ENCODE measurements at regions not wholly inside any gene's neighbourhood (a gene's known extent, or its start where the extent isn't known, plus 50 kb on each side); places are given as distances from the start of the nearest gene placed in this dataset.

GRCh38 chr2:67487993-67488392 is 90.9 kb downstream of the ETAA1 start:
- no peak overlapping the region for H3K27ac ChIP-seq
- TF ChIP-seq CTCF (IDR thresholded peaks at IDR 0.05) (no peak), POLR2A (IDR thresholded peaks at IDR 0.05) (no peak)
- no peaks in the 10 kb centered on the region for H3K9me3 ChIP-seq
- ATAC-seq (no peak), DNase-seq (no peak)
- intact Hi-C loops (cut with DNase I), result no loop called here
- H3K27me3 ChIP-seq, result no peaks in the 10 kb centered on the region
- H3K4me3 ChIP-seq, result no peak overlapping the region
- H3K36me3 ChIP-seq (replicated peaks in 1 of 2; ENCODE audit: insufficient read depth in 1 of 2, low read depth in 2 of 2), result no peaks in the 10 kb centered on the region
- 82 to 94% methylated on average over 4 of the region's 4 CpGs for WGBS, 2 donors
- H3K4me1 ChIP-seq, result peaks cover 9% of the 10 kb centered on the region

GRCh38 chr2:67489396-67489795 is 92.3 kb downstream of the ETAA1 start:
- intact Hi-C loops (cut with DNase I), result no loop called here
- 78 to 80% methylated on average over 8 of the region's 8 CpGs for WGBS, 2 donors

GRCh38 chr2:67498931-67499330 is 101.8 kb downstream of the ETAA1 start:
- DNase-seq (no peak), ATAC-seq (no peak)
- 26 to 33% methylated on average over 1 of the region's 1 CpG for WGBS, 2 donors
- no peaks in the 10 kb centered on the region for H3K36me3 ChIP-seq (replicated peaks in 1 of 2; ENCODE audit: insufficient read depth in 1 of 2, low read depth in 2 of 2)
- peaks cover 8% of the 10 kb centered on the region for H3K4me1 ChIP-seq
- H3K9me3 ChIP-seq, result no peaks in the 10 kb centered on the region
- no peak overlapping the region for H3K27ac ChIP-seq
- no peaks in the 10 kb centered on the region for H3K27me3 ChIP-seq
- H3K4me3 ChIP-seq, result no peak overlapping the region
- intact Hi-C loops (cut with DNase I), result no loop called here
- TF ChIP-seq CTCF (IDR thresholded peaks at IDR 0.05) (no peak), POLR2A (IDR thresholded peaks at IDR 0.05) (no peak)

More at GRCh38 chr2:67489396-67489795, 92.3 kb downstream of the ETAA1 start:
- no peak overlapping the region for H3K27ac ChIP-seq
- no peaks in the 10 kb centered on the region for H3K27me3 ChIP-seq
- peaks cover 9% of the 10 kb centered on the region for H3K4me1 ChIP-seq
- TF ChIP-seq POLR2A (IDR thresholded peaks at IDR 0.05), result no peak
- TF ChIP-seq CTCF (IDR thresholded peaks at IDR 0.05), result no peak
- no peak overlapping the region for H3K4me3 ChIP-seq
- no peaks in the 10 kb centered on the region for H3K9me3 ChIP-seq
- no peaks in the 10 kb centered on the region for H3K36me3 ChIP-seq (replicated peaks in 1 of 2; ENCODE audit: insufficient read depth in 1 of 2, low read depth in 2 of 2)
- DNase-seq, result no peak
- no peak for ATAC-seq

- ATAC-seq (no peak), DNase-seq (no peak)
- Histone ChIP-seq H3K4me3 (no peak overlapping the region), H3K36me3 (replicated peaks in 1 of 2; ENCODE audit: insufficient read depth in 1 of 2, low read depth in 2 of 2) (no peaks in the 10 kb centered on the region), H3K9me3 (no peaks in the 10 kb centered on the region), H3K27ac (no peak overlapping the region), H3K4me1 (peaks cover 8% of the 10 kb centered on the region), H3K27me3 (no peaks in the 10 kb centered on the region)
- WGBS, 2 donors, result 31 to 35% methylated on average over 4 of the region's 4 CpGs
- no peak for TF ChIP-seq POLR2A (IDR thresholded peaks at IDR 0.05)
- TF ChIP-seq CTCF (IDR thresholded peaks at IDR 0.05), result no peak
- intact Hi-C loops (cut with DNase I), result no loop called here
Measured at GRCh38 chr2:67499989-67500388, 102.9 kb downstream of the ETAA1 start.

- Histone ChIP-seq H3K4me1 (peaks cover 8% of the 10 kb centered on the region), H3K9me3 (no peaks in the 10 kb centered on the region), H3K4me3 (no peak overlapping the region), H3K27me3 (no peaks in the 10 kb centered on the region), H3K27ac (no peak overlapping the region), H3K36me3 (replicated peaks in 1 of 2; ENCODE audit: insufficient read depth in 1 of 2, low read depth in 2 of 2) (no peaks in the 10 kb centered on the region)
- 72 to 78% methylated on average over 6 of the region's 6 CpGs for WGBS, 2 donors
- DNase-seq (no peak), ATAC-seq (no peak)
- TF ChIP-seq POLR2A (IDR thresholded peaks at IDR 0.05) (no peak), CTCF (IDR thresholded peaks at IDR 0.05) (no peak)
- intact Hi-C loops (cut with DNase I), result no loop called here
Measured at GRCh38 chr2:67500541-67500940, 103.4 kb downstream of the ETAA1 start.

Data from body of pancreas (tissue), 4 donors.